ENCODE measurements at regions not wholly inside any gene's neighbourhood (a gene's known extent, or its start where the extent isn't known, plus 50 kb on each side); places are given as distances from the start of the nearest gene placed in this dataset.

GRCh38 chr3:150141790-150142326 is 171.2 kb upstream of the PFN2 start:
- ChIA-PET POLR2A (no interaction called here), CTCF (ENCODE audit: low intra/inter-chr PET ratio) (no interaction called here)
- H3K27ac ChIP-seq (ENCODE audit: extremely low read depth, low read depth, low read length) = no peak overlapping the region
- FAIRE-seq (no peak), DNase-seq (ENCODE audit: extremely low read depth in 1 of 4, low spot score in 3 of 4) (no peak), ATAC-seq (no peak)
- H3K4me2 ChIP-seq (ENCODE audit: insufficient read depth, low read length) = no peak overlapping the region
- H2AFZ ChIP-seq (ENCODE audit: low read depth, low read length) = no peak overlapping the region
- H3K4me1 ChIP-seq (replicated peaks in 1 of 2; ENCODE audit: control insufficient read depth in 2 of 2, insufficient read depth in 2 of 2, low read length in 2 of 2) = no peaks in the 10 kb centered on the region
- H3K9me1 ChIP-seq (ENCODE audit: control insufficient read depth, insufficient read depth, low read length) = no peaks in the 10 kb centered on the region
- no peak overlapping the region for H3K9ac ChIP-seq (ENCODE audit: insufficient read depth in 1 of 2, low read depth in 2 of 2, low read length in 2 of 2)
- H3K79me2 ChIP-seq (ENCODE audit: control insufficient read depth, insufficient read depth, low read length) = no peaks in the 10 kb centered on the region
- H4K20me1 ChIP-seq (replicated peaks; ENCODE audit: control insufficient read depth, insufficient read depth, low read length) = no peaks in the 10 kb centered on the region
- peaks cover 0 to 4% of the 10 kb centered on the region in 2 experiments; a peak in 2 of 5 replicates for H3K27me3 ChIP-seq (ENCODE audit: control insufficient read depth in 2 of 2, insufficient read depth in 2 of 2, low read length in 2 of 2)
- BruUV-seq (replicated peaks) = no TSS peak
- 19% methylated on average over 3 of the region's 3 CpGs for WGBS (ENCODE audit: insufficient coverage, low coverage, missing lambda C conversion rate)
- H3K36me3 ChIP-seq (ENCODE audit: control insufficient read depth, insufficient read depth, low read length) = no peaks in the 10 kb centered on the region
- no peaks in the 10 kb centered on the region for H3K9me3 ChIP-seq (replicated peaks; ENCODE audit: control insufficient read depth, insufficient read depth, low read depth, low read length)
- intact Hi-C loops (cut with micrococcal nuclease) = no loop called here
- in situ Hi-C loops (cut with MboI) = no loop called here
- no peak overlapping the region for H3K4me3 ChIP-seq
- TF ChIP-seq RB1 (IDR thresholded peaks at IDR 0.05; ENCODE audit: low read depth) (no peak), ZNF76 (CRISPR knock-in tag; IDR thresholded peaks at IDR 0.05; ENCODE audit: borderline replicate concordance) (no peak), CREB5 (CRISPR knock-in tag; IDR thresholded peaks at IDR 0.05) (no peak), ZBTB17 (CRISPR knock-in tag; IDR thresholded peaks at IDR 0.05) (no peak), CBX5 (IDR thresholded peaks at IDR 0.05; ENCODE audit: borderline replicate concordance, low read depth) (no peak), ELF2 (CRISPR knock-in tag; IDR thresholded peaks at IDR 0.05) (no peak), TRIM25 (IDR thresholded peaks at IDR 0.05; ENCODE audit: borderline replicate concordance) (no peak), RFX1 (IDR thresholded peaks at IDR 0.05) (no peak), CHAMP1 (IDR thresholded peaks at IDR 0.05) (no peak), POLR2A (conservative IDR thresholded peaks at IDR 0.05) (no peak), SAP30 (IDR thresholded peaks at IDR 0.05; ENCODE audit: borderline replicate concordance, insufficient read depth, low read depth, low read length, poor library complexity, severe bottlenecking) (no peak), RBM15 (IDR thresholded peaks at IDR 0.05; ENCODE audit: insufficient read depth, low read length) (no peak), ARID4B (CRISPR knock-in tag; IDR thresholded peaks at IDR 0.05) (no peak), STAG1 (CRISPR knock-in tag; IDR thresholded peaks at IDR 0.05; ENCODE audit: borderline replicate concordance) (no peak)
